ENCODE measurements at regions not wholly inside any gene's neighbourhood (a gene's known extent, or its start where the extent isn't known, plus 50 kb on each side); places are given as distances from the start of the nearest gene placed in this dataset.
"Not testable (repeated sequence)": the region's sequence is repeated elsewhere in the genome, so short reads cannot be mapped to it uniquely, and the experiment has no call there.

GRCh38 chr5:130427222-130427955 is 523.1 kb downstream of the CHSY3 start:
- no peak for DNase-seq

DNA sequence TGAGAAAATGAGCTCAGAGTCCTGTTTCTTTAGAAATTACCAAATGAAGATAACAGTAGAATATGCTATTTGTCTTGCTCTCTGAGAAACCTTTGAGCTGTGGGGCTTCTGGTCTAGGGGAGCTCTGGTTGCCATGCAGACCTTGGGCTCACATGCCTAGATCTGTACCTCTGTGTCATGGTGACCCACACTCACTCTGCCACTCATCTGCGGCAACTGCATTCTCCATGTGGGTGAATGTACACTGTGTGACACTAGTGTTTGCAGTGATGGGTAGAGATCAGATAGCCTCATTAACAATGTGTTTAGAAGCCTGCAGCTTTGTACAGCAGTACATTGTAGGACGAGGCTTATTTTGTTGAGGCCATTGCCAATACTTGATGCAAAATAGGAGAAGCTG is 521.2 kb downstream of the CHSY3 start:
- no peak for DNase-seq

DNA sequence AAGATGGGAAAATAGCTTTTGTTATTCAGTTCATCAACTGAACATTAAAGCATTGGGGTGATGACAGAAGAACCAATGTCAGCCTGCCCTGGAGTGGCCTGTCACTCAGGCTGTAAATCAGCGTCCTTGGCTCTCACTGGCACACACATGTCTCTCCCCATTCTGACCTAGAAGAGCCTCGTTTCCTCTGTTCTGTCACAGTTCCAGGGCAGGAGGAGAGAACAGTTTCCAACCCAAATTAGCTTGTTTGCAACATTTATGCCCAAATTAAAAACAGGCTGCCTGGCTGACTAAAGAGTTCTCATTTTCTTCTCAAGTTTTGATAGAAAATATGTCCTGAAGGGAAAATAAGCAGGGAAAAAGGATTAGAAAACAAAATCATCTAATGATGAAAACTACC is 520.1 kb downstream of the CHSY3 start:
- no peak for DNase-seq

DNA sequence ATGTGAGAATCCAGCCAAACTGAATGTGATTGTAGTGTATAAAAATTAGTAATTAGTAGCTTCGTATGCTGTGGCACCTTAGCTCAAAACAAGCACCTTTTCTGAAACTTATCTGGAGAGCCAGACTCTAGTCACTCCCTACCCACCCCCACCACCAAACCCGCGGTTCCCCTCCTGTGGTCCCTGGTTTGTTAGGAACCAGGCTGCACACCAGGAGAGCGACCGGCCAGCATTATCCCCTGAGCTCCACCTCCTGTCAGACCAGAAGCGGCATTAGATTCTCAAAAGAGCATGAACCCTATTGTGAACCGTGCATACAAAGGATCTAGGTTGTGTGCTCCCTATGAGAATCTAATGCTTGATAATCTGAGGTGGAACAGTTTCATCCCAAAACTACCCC is 498.6 kb downstream of the CHSY3 start:
- DNase-seq = no peak

- peak in 1 of 2 experiments; percentile 33 for DNase-seq
Observed at GRCh38 chr5:130400091-130400490, 495.8 kb downstream of the CHSY3 start.

DNA sequence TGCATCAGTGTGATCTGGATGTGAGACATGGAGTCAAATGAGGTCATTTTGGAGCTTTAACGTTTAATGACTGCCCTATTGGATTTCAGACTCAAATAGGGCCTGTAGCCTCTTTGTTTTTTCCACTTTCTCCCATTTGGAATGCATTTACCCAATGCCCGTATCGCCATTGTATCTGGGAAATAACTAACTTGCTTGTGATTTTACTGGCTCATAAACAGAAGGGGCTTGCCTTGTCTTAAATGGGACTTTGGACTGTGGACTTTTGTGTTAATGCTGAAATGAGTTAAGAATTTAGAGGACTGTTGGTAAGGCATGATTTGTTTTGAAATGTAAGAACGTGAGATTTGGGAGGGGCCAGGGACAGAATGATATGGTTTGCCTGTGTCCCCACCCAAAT is 494.6 kb downstream of the CHSY3 start:
- no peak for DNase-seq

DNA sequence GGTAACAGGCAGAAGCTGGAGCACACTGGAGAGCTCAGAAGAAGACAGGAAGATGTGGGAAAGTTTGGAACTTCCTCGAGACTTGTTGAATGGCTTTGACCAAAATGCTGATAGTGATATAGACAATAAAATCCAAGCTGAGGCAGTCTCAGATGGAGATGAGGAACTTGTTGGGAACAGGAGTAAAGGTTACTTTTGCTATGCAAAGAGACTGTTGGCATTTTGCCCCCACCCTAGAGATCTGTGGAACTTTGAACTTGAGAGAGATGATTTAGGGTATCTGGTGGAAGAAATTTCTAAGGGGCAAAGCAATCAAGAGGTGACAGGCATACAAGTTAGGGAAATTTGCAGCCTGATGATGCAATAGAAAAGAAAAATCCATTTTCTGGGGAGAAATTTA is 493.5 kb downstream of the CHSY3 start:
- DNase-seq = not testable (repeated sequence)

- DNase-seq = no peak
Observed at GRCh38 chr5:130397132-130397531, 492.9 kb downstream of the CHSY3 start.

- DNase-seq = not testable (repeated sequence)
Observed at GRCh38 chr5:130391727-130392264, 487.5 kb downstream of the CHSY3 start.

DNA sequence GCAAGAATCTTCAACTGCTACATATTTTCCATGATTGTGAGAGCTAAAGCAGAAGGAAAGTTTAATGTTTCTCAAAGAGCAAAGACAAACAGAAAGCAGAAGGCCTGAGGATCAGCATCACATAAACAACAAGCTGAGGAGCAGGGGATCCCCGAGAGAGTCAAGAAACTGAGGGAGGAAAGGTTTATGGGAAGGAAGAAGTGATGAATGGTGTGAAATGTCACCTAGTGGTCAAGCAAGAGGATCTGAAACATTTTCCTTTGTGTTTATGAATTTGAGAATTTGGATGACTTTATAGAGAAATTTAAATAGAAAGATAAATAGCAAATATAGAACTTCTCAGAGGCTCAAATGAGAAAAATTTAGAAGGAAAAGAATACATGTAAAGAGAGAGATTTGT is 481.9 kb downstream of the CHSY3 start:
- no peak for DNase-seq

GRCh38 chr5:130385656-130386055 is 481.4 kb downstream of the CHSY3 start:
- DNase-seq = no peak

DNA sequence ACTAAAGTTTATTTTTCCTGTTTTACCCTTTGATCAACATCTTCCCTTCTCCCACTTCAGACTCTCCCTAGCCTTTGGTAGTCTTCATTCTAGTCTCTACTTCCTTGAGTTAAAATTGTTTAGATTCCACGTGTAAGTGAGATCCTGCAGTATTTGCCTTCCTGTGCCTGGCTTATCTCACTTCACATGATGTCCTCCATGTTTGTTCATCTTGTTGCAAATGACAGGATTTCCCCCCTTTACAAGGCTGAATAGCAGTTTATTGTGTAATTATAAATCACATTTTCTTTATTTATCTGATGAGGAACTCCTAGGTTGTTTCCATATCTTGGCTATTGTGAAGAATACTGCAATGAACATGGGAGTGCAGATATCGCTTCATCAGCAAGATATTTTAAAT is 461.7 kb downstream of the CHSY3 start:
- no peak for DNase-seq

DNA sequence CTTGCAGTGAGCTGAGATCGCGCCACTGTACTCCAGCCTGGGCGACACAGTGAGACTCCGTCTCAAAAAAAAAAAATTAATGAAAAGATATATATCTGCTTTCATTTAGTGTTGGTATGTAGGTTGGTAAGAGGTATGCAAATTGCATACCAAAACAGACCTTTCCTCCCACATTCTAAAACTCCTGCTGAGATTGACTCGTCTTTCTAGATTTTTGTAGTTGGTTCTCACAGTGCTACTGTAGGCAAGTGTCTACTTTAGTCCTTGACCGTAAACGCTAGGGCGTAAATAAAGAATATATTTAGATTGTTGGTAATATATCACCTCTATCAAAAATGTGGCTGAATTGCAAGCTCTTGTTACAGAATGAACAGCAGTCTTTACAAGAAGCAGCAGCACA is 445.9 kb downstream of the CHSY3 start:
- no peak for DNase-seq

DNA sequence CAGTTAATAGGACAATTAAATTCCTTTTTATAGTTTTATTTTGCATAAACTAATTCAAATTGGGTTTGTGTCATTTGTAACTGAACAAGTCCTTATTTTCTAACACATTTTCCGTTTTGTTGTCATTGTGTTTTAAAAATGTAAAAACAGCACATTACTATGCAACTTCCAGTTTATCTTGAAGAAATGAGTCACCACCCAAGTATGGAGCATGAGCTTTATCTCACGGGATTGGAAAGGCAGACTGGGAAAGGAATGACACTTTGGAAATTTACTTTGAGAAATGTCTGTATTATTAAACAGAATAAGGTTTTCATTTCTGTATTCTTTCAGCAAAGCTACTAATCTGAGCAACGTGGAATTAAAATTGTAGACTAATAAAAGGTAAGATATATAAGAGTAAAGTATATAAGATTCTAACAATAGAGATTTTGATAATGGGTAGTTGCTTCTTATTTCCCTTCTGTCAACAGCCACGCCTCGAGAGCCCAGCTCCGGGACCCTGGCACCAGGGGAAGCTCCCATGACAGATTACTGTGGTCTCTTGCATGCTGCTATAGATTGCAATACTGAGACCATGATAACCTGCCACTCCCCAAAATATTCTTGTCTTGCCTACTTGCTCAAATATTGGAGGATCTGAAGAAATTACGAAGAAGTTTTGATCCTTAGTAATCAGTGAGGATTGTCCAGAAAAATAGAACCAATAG is 433.1 kb downstream of the CHSY3 start:
- peak; percentile 49 to 88 for DNase-seq

- peak in 1 of 2 experiments; percentile 26 for DNase-seq
Observed at GRCh38 chr5:130335117-130335516, 430.9 kb downstream of the CHSY3 start.

DNA sequence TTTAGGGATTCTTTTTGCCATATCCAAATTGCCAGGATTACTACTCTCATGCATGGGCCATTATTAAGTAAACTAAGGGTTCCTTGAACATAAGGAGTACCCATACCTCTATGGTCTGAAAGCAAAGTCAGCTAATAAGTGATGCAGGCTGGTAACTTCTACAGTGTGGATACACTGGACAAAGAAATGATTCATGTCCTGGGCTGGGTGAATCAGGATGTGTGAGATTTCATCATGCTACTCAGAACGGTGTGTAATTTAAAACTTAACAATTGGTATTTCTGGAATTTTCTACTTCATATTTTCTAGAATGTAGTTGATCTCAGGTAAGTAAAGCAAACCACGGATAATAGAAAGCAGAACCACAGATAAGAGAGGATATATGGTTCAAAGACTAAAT is 428.8 kb downstream of the CHSY3 start:
- DNase-seq = peak; percentile 23 to 81

GRCh38 chr5:130331332-130331731 is 427.1 kb downstream of the CHSY3 start:
- no peak for DNase-seq

- DNase-seq = no peak
Observed at GRCh38 chr5:130324953-130325671, 420.8 kb downstream of the CHSY3 start.

DNA sequence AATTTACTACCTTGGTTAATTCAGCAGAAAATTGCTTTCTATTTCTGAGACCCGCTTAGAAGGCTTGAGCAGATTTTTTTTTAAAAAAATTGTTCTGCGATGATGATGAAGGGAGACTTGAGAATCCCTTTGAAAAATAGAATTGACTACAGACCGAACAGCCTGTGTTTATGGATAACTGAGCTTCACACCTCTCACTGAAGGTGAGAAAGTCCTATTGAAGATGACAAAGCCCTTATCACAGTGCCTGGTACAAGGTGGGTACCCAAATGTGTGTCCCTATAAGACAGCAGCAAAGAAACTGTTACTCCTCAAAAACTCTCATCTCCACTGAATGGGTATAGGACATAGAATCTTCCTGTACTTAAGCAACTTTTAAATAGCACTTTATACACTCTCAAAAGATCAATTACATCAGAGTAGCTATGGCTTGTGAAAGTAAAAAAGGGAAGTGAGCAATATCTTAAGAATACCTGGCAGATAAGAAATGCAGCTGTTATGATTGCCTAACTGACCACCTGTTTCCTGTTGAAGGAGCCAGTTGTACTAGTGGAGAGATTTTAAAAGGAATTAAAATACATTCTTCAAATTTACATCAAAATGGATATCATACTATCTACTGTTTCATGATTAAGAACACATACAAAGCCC is 419.7 kb downstream of the CHSY3 start:
- DNase-seq = peak in 1 of 2 experiments; percentile 12

- no peak for DNase-seq
Observed at GRCh38 chr5:130321931-130322330, 417.7 kb downstream of the CHSY3 start.

- no peak for DNase-seq
Observed at GRCh38 chr5:130316971-130317680, 412.9 kb downstream of the CHSY3 start.

- no peak for DNase-seq
Observed at GRCh38 chr5:130295235-130295634, 391.0 kb downstream of the CHSY3 start.

Data from SW 1271 (cell line).